ENCODE measurements at regions not wholly inside any gene's neighbourhood (a gene's known extent, or its start where the extent isn't known, plus 50 kb on each side); places are given as distances from the start of the nearest gene placed in this dataset.

GRCh38 chr3:150351398-150351797 lies 56.7 kb upstream of the TSC22D2 start:
- Histone ChIP-seq H2BK15ac (ENCODE audit: low read length) (no peak overlapping the region), H3K9ac (replicated peaks in 1 of 4; ENCODE audit: extremely low read depth in 1 of 4, low read depth in 3 of 4, low read length in 3 of 4) (no peak overlapping the region), H3K9me3 (ENCODE audit: insufficient read depth in 2 of 2, low read depth in 1 of 2, low read length in 1 of 2) (no peaks in the 10 kb centered on the region), H3K4me3 (ENCODE audit: extremely low read depth in 1 of 4, insufficient read depth in 2 of 4, low read depth in 3 of 4, low read length in 4 of 4) (no peak overlapping the region), H2BK20ac (ENCODE audit: low read length) (no peak overlapping the region), H2AFZ (ENCODE audit: low read length) (no peak overlapping the region), H2BK5ac (ENCODE audit: low read depth, low read length) (no peak overlapping the region), H3K23me2 (ENCODE audit: low read depth, low read length) (no peaks in the 10 kb centered on the region), H3K56ac (replicated peaks; ENCODE audit: insufficient read length, low read depth, low read length) (no peak overlapping the region), H2AK5ac (ENCODE audit: low read depth, low read length) (no peak overlapping the region), H4K8ac (ENCODE audit: extremely low read depth, insufficient read depth, low read length) (no peak overlapping the region), H2BK12ac (ENCODE audit: low read depth, low read length) (no peak overlapping the region), H3K27ac (ENCODE audit: low read depth, low read length) (no peak overlapping the region), H3K4ac (replicated peaks; ENCODE audit: insufficient read length, low read depth, low read length) (no peak overlapping the region), H3K79me2 (ENCODE audit: control insufficient read depth in 1 of 2, insufficient read depth in 2 of 2, low read length in 2 of 2) (no peaks in the 10 kb centered on the region), H4K91ac (replicated peaks; ENCODE audit: insufficient read length, low read length) (no peak overlapping the region), H3K14ac (ENCODE audit: insufficient read length) (no peak overlapping the region), H2BK120ac (replicated peaks; ENCODE audit: low read depth, low read length) (no peak overlapping the region), H4K5ac (ENCODE audit: insufficient read length, low read depth, low read length) (no peak overlapping the region), H3K23ac (ENCODE audit: insufficient read length) (no peak overlapping the region), H3K4me2 (ENCODE audit: insufficient read depth in 1 of 2, low read depth in 2 of 2, low read length in 2 of 2) (no peak overlapping the region), H3K18ac (ENCODE audit: extremely low read depth, low read length) (no peak overlapping the region), H3K4me1 (replicated peaks in 1 of 4; ENCODE audit: control insufficient read depth in 3 of 4, insufficient read depth in 4 of 4, low read length in 3 of 4) (peaks cover 0 to 10% (median 6%) of the 10 kb centered on the region in 4 experiments; a peak in 6 of 7 replicates), H3K27me3 (replicated peaks in 1 of 4; ENCODE audit: control insufficient read depth in 3 of 4, extremely low read depth in 1 of 4, insufficient read depth in 3 of 4, low read length in 3 of 4) (no peaks in the 10 kb centered on the region), H3K36me3 (ENCODE audit: control insufficient read depth in 2 of 4, insufficient read depth in 4 of 4, low read length in 3 of 4) (no peaks in the 10 kb centered on the region), H3K79me1 (ENCODE audit: low read depth, low read length) (no peaks in the 10 kb centered on the region), H4K20me1 (replicated peaks in 1 of 2; ENCODE audit: control insufficient read depth in 1 of 2, insufficient read depth in 2 of 2, low read length in 2 of 2) (no peaks in the 10 kb centered on the region)
- DNase-seq (ENCODE audit: low read depth in 1 of 2, low spot score in 2 of 2) (no peak), FAIRE-seq (no peak)
- WGBS, 2 experiments (ENCODE audit: extremely low coverage in 1 of 2, insufficient coverage in 1 of 2, insufficient read length in 1 of 2, insufficient replicate concordance in 2 of 2, low coverage in 1 of 2, low lambda C conversion rate in 2 of 2, missing lambda C conversion rate in 1 of 2): 87% methylated on average over 3 of the region's 3 CpGs; no CpG with 5 or more reads in 1 of the 2 experiments
- ChIA-PET CTCF (ENCODE audit: partially characterized antibody) (no interaction called here), POLR2A (ENCODE audit: partially characterized antibody) (no interaction called here)
- TF ChIP-seq JUND (IDR thresholded peaks at IDR 0.05; ENCODE audit: low read length): no peak
